ENCODE measurements at regions not wholly inside any gene's neighbourhood (a gene's known extent, or its start where the extent isn't known, plus 50 kb on each side); places are given as distances from the start of the nearest gene placed in this dataset.
"Not testable (repeated sequence)": the region's sequence is repeated elsewhere in the genome, so short reads cannot be mapped to it uniquely, and the experiment has no call there.

DNA sequence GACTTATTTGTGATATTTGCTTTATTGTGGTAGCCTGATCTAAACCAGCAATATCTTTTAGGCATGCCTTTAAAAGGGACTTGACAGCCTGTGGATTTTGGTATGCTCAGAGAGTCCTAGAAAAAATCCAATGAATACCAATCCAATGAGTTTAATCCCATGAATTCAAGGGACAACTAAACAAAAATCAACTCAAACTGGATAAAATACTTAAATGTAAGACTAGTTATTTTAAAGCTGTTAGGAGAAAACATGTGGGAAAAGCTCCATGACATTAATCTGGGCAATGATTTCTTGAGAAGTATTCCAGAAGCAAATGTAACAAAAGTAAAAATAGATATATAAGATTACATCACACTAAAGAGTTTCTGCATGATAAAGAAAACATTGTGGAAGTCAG lies 711.5 kb upstream of the PITX2 start:
- Histone ChIP-seq H3K4me3 (ENCODE audit: insufficient read depth, low read length, poor library complexity, severe bottlenecking) (no peak overlapping the region), H4K20me1 (ENCODE audit: low read depth, low read length) (no peaks in the 10 kb centered on the region), H3K4me2 (ENCODE audit: low read depth, low read length, poor library complexity, severe bottlenecking) (no peak overlapping the region), H3K9me2 (replicated peaks; ENCODE audit: insufficient read depth, low read length) (no peaks in the 10 kb centered on the region), H3K9me3 (ENCODE audit: insufficient read depth, low read length) (no peaks in the 10 kb centered on the region), H3F3A (ENCODE audit: insufficient read depth) (no peaks in the 10 kb centered on the region), H3K9ac (ENCODE audit: low read length) (no peak overlapping the region), H3K79me2 (ENCODE audit: insufficient read depth, low read length) (no peaks in the 10 kb centered on the region), H3K36me3 (ENCODE audit: low read length) (no peaks in the 10 kb centered on the region), H2AFZ (ENCODE audit: low read depth, low read length, severe bottlenecking) (no peak overlapping the region), H3K27me3 (ENCODE audit: low read length) (no peaks in the 10 kb centered on the region), H3K27ac (ENCODE audit: low read depth, low read length) (no peak overlapping the region)
- no peak for TF ChIP-seq CTCF (IDR thresholded peaks at IDR 0.05; ENCODE audit: insufficient read depth, low read length, poor library complexity, severe bottlenecking)
- no peak for TF ChIP-seq EZH2phosphoT487 (conservative IDR thresholded peaks at IDR 0.05; ENCODE audit: low read length)

GRCh38 chr4:111337186-111337876 lies 714.5 kb upstream of the PITX2 start:
- not testable (repeated sequence) for H3K36me3 ChIP-seq (ENCODE audit: low read length); H3K9me2 ChIP-seq (replicated peaks; ENCODE audit: insufficient read depth, low read length); H3K4me3 ChIP-seq (ENCODE audit: insufficient read depth, low read length, poor library complexity, severe bottlenecking); H3K9me3 ChIP-seq (ENCODE audit: insufficient read depth, low read length); H2AFZ ChIP-seq (ENCODE audit: low read depth, low read length, severe bottlenecking); H3K79me2 ChIP-seq (ENCODE audit: insufficient read depth, low read length); H3F3A ChIP-seq (ENCODE audit: insufficient read depth); H3K4me2 ChIP-seq (ENCODE audit: low read depth, low read length, poor library complexity, severe bottlenecking); H4K20me1 ChIP-seq (ENCODE audit: low read depth, low read length); H3K27me3 ChIP-seq (ENCODE audit: low read length); H3K27ac ChIP-seq (ENCODE audit: low read depth, low read length); H3K9ac ChIP-seq (ENCODE audit: low read length)

- no peaks in the 10 kb centered on the region for H3K9me3 ChIP-seq (ENCODE audit: insufficient read depth, low read length)
- H3K4me2 ChIP-seq (ENCODE audit: low read depth, low read length, poor library complexity, severe bottlenecking) = no peak overlapping the region
- H3K4me3 ChIP-seq (ENCODE audit: insufficient read depth, low read length, poor library complexity, severe bottlenecking) = no peak overlapping the region
- H3K9ac ChIP-seq (ENCODE audit: low read length) = no peak overlapping the region
- H3K79me2 ChIP-seq (ENCODE audit: insufficient read depth, low read length) = no peaks in the 10 kb centered on the region
- no peaks in the 10 kb centered on the region for H3K9me2 ChIP-seq (replicated peaks; ENCODE audit: insufficient read depth, low read length)
- no peaks in the 10 kb centered on the region for H4K20me1 ChIP-seq (ENCODE audit: low read depth, low read length)
- H3K36me3 ChIP-seq (ENCODE audit: low read length) = no peaks in the 10 kb centered on the region
- H3K27me3 ChIP-seq (ENCODE audit: low read length) = no peaks in the 10 kb centered on the region
- H3K27ac ChIP-seq (ENCODE audit: low read depth, low read length) = no peak overlapping the region
- no peaks in the 10 kb centered on the region for H3F3A ChIP-seq (ENCODE audit: insufficient read depth)
- no peak overlapping the region for H2AFZ ChIP-seq (ENCODE audit: low read depth, low read length, severe bottlenecking)
- no peak for TF ChIP-seq CTCF (IDR thresholded peaks at IDR 0.05; ENCODE audit: insufficient read depth, low read length, poor library complexity, severe bottlenecking)
- no peak for TF ChIP-seq EZH2phosphoT487 (conservative IDR thresholded peaks at IDR 0.05; ENCODE audit: low read length)
Measured at GRCh38 chr4:111359602-111360001, 736.7 kb upstream of the PITX2 start.

GRCh38 chr4:111360906-111361305 lies 738.0 kb upstream of the PITX2 start:
- H3F3A ChIP-seq (ENCODE audit: insufficient read depth) = no peaks in the 10 kb centered on the region
- H3K36me3 ChIP-seq (ENCODE audit: low read length) = no peaks in the 10 kb centered on the region
- H3K9me2 ChIP-seq (replicated peaks; ENCODE audit: insufficient read depth, low read length) = no peaks in the 10 kb centered on the region
- no peak overlapping the region for H3K4me3 ChIP-seq (ENCODE audit: insufficient read depth, low read length, poor library complexity, severe bottlenecking)
- H3K27me3 ChIP-seq (ENCODE audit: low read length) = no peaks in the 10 kb centered on the region
- no peak overlapping the region for H3K9ac ChIP-seq (ENCODE audit: low read length)
- H4K20me1 ChIP-seq (ENCODE audit: low read depth, low read length) = no peaks in the 10 kb centered on the region
- TF ChIP-seq CTCF (IDR thresholded peaks at IDR 0.05; ENCODE audit: insufficient read depth, low read length, poor library complexity, severe bottlenecking) (no peak), EZH2phosphoT487 (conservative IDR thresholded peaks at IDR 0.05; ENCODE audit: low read length) (no peak)
- H2AFZ ChIP-seq (ENCODE audit: low read depth, low read length, severe bottlenecking) = no peak overlapping the region
- H3K79me2 ChIP-seq (ENCODE audit: insufficient read depth, low read length) = no peaks in the 10 kb centered on the region
- no peaks in the 10 kb centered on the region for H3K9me3 ChIP-seq (ENCODE audit: insufficient read depth, low read length)
- H3K4me2 ChIP-seq (ENCODE audit: low read depth, low read length, poor library complexity, severe bottlenecking) = no peak overlapping the region
- no peak overlapping the region for H3K27ac ChIP-seq (ENCODE audit: low read depth, low read length)
